Endothelial cell of umbilical vein (primary cell): ENCODE measurements at regions not wholly inside any gene's neighbourhood (a gene's known extent, or its start where the extent isn't known, plus 50 kb on each side); places are given as distances from the start of the nearest gene placed in this dataset.

Experiments used
- EZH2 ChIP-seq: IDR thresholded peaks from 2 replicates; pipeline ENCODE4 v1.6.1; 2012; ENCODE audit warnings: borderline replicate concordance, low read depth, mild to moderate bottlenecking, moderate library complexity, low read length, inconsistent platforms; ENCODE audit not compliant: severe bottlenecking
- POLR2A ChIP-seq: IDR thresholded peaks from 2 replicates; pipeline ENCODE4 v1.6.1; 2012; ENCODE audit warnings: low read depth, mild to moderate bottlenecking, control low read depth, low read length
- TF ChIP-seq, protein P1 (sequence below), 2 donors: IDR thresholded peaks; 1 replicate in 1 of 2; 2 replicates in 1 of 2; pipeline ENCODE4 v1.5.1; 2011; ENCODE audit warnings: low read length in 2 of 2, mild to moderate bottlenecking in 2 of 2, moderate library complexity in 2 of 2, control low read depth in 1 of 2, inconsistent platforms in 1 of 2, low read depth in 1 of 2; ENCODE audit not compliant: insufficient read depth in 1 of 2; ENCODE audit errors: extremely low read depth in 1 of 2

DNA sequence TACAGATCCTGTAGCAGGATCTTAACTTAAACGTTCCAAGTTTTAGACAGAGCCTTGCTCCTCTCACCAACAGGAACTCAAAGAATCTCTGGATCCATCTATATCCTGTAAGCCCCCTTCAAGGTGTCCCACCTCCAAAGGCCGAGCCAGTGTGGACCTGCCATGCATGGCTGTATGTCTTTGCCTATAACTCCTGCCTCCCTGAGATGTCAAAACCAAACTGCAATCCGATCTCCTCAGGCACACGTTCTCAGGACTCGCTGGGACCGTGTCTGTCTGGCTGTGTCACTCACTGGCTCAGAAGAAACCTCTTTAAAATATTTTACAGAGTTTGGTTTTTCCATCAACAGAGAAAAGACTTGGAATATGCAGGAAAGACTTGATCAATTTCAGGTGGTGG lies 51.4 kb upstream of the FAM20C start:
- TF ChIP-seq, protein P1, sequence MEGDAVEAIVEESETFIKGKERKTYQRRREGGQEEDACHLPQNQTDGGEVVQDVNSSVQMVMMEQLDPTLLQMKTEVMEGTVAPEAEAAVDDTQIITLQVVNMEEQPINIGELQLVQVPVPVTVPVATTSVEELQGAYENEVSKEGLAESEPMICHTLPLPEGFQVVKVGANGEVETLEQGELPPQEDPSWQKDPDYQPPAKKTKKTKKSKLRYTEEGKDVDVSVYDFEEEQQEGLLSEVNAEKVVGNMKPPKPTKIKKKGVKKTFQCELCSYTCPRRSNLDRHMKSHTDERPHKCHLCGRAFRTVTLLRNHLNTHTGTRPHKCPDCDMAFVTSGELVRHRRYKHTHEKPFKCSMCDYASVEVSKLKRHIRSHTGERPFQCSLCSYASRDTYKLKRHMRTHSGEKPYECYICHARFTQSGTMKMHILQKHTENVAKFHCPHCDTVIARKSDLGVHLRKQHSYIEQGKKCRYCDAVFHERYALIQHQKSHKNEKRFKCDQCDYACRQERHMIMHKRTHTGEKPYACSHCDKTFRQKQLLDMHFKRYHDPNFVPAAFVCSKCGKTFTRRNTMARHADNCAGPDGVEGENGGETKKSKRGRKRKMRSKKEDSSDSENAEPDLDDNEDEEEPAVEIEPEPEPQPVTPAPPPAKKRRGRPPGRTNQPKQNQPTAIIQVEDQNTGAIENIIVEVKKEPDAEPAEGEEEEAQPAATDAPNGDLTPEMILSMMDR (IDR thresholded peaks at IDR 0.05; ENCODE audit: extremely low read depth in 1 of 2, insufficient read depth in 1 of 2, low read depth in 1 of 2, low read length in 2 of 2): no peak
- TF ChIP-seq EZH2: no peak
- no peak for TF ChIP-seq POLR2A
